ENCODE measurements at regions not wholly inside any gene's neighbourhood (a gene's known extent, or its start where the extent isn't known, plus 50 kb on each side); places are given as distances from the start of the nearest gene placed in this dataset.

DNA sequence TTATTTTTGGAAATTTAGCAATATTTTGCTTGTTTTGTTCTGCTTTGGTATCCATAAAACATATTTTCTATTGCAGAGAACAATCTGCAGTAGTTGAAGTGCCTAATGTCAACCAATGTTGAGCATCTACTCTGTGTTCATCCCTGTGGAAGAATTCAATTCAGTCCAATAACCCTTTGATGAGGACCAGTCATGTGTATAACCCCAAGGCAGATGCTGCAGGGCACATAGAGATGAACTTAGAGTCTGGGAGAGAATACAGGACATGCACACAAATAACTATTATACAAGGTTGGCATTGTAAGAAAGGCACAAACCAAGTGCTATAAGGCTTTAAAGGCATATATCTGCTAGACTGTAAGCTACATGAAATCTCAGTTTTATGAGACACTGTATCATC, 304.7 kb downstream of the LRIG3 start:
- no peaks in the 10 kb centered on the region for H3K9me2 ChIP-seq (replicated peaks; ENCODE audit: low read length)
- H3K79me2 ChIP-seq (ENCODE audit: low read length): no peaks in the 10 kb centered on the region
- ChIA-PET CTCF (no interaction called here), POLR2A (ENCODE audit: unreplicated experiment) (no interaction called here)
- no peaks in the 10 kb centered on the region for H4K20me1 ChIP-seq (ENCODE audit: low read length)
- no peaks in the 10 kb centered on the region for H3K36me3 ChIP-seq (ENCODE audit: low read depth, low read length)
- H3K9me3 ChIP-seq (ENCODE audit: low read length): no peaks in the 10 kb centered on the region
- DNase-seq (no peak), ATAC-seq (no peak)
- H3K27ac ChIP-seq (ENCODE audit: low read length): no peak overlapping the region
- H3K4me1 ChIP-seq (ENCODE audit: insufficient read depth, low read length): no peaks in the 10 kb centered on the region
- TF ChIP-seq EZH2phosphoT487 (IDR thresholded peaks at IDR 0.05; ENCODE audit: borderline replicate concordance, low read length) (no peak), EZH2 (IDR thresholded peaks at IDR 0.05; ENCODE audit: low read length, unreplicated experiment) (no peak)
- TF ChIP-seq, protein P1, sequence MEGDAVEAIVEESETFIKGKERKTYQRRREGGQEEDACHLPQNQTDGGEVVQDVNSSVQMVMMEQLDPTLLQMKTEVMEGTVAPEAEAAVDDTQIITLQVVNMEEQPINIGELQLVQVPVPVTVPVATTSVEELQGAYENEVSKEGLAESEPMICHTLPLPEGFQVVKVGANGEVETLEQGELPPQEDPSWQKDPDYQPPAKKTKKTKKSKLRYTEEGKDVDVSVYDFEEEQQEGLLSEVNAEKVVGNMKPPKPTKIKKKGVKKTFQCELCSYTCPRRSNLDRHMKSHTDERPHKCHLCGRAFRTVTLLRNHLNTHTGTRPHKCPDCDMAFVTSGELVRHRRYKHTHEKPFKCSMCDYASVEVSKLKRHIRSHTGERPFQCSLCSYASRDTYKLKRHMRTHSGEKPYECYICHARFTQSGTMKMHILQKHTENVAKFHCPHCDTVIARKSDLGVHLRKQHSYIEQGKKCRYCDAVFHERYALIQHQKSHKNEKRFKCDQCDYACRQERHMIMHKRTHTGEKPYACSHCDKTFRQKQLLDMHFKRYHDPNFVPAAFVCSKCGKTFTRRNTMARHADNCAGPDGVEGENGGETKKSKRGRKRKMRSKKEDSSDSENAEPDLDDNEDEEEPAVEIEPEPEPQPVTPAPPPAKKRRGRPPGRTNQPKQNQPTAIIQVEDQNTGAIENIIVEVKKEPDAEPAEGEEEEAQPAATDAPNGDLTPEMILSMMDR (conservative IDR thresholded peaks at IDR 0.05; ENCODE audit: low read depth, low read length): no peak
- no peak overlapping the region for H2AFZ ChIP-seq (ENCODE audit: low read length)
- H3K4me3 ChIP-seq (ENCODE audit: low read length): no peak overlapping the region
- no peak overlapping the region for H3K4me2 ChIP-seq (ENCODE audit: low read length)
- H3F3A ChIP-seq (ENCODE audit: low read length, unreplicated experiment): no peaks in the 10 kb centered on the region
- no peak overlapping the region for H3K9ac ChIP-seq (ENCODE audit: low read length)
- no peaks in the 10 kb centered on the region for H3K27me3 ChIP-seq (ENCODE audit: low read length)
- no TSS peak for BruUV-seq (replicated peaks)
- intact Hi-C loops (cut with micrococcal nuclease): no loop called here

DNA sequence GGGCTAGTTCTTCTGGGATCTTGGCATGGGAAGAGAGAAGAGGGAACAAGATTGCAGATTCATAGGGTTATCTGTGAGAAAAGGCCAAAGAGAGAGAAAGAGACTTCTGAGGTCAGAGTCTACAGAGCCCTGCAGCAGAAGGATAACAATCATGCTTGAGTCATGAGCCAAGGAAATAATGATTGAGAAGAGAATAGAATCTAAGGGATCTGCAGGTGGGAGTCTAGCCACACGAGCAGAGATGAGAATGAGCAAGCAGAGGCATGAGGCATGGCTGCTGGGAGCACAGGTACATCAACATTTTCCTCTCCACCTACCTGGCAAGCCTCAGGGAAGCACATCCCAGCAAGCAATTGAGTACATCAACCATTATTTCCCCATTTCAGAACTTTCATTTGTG, 303.7 kb downstream of the LRIG3 start:
- Histone ChIP-seq H3K4me2 (ENCODE audit: low read length) (no peak overlapping the region), H3K36me3 (ENCODE audit: low read depth, low read length) (no peaks in the 10 kb centered on the region), H3K27me3 (ENCODE audit: low read length) (no peaks in the 10 kb centered on the region), H3K4me3 (ENCODE audit: low read length) (no peak overlapping the region), H3K9me3 (ENCODE audit: low read length) (no peaks in the 10 kb centered on the region), H3K9ac (ENCODE audit: low read length) (no peak overlapping the region), H2AFZ (ENCODE audit: low read length) (no peak overlapping the region), H3K4me1 (ENCODE audit: insufficient read depth, low read length) (no peaks in the 10 kb centered on the region), H4K20me1 (ENCODE audit: low read length) (no peaks in the 10 kb centered on the region), H3K9me2 (replicated peaks; ENCODE audit: low read length) (no peaks in the 10 kb centered on the region), H3F3A (ENCODE audit: low read length, unreplicated experiment) (no peaks in the 10 kb centered on the region), H3K27ac (ENCODE audit: low read length) (no peak overlapping the region), H3K79me2 (ENCODE audit: low read length) (no peaks in the 10 kb centered on the region)
- ATAC-seq: no peak
- CTCF ChIA-PET: no interaction called here
- POLR2A ChIA-PET (ENCODE audit: unreplicated experiment): no interaction called here
- BruUV-seq (replicated peaks): no TSS peak
- no peak for TF ChIP-seq EZH2phosphoT487 (IDR thresholded peaks at IDR 0.05; ENCODE audit: borderline replicate concordance, low read length)
- TF ChIP-seq, protein P1 (conservative IDR thresholded peaks at IDR 0.05; ENCODE audit: low read depth, low read length): no peak
- TF ChIP-seq EZH2 (IDR thresholded peaks at IDR 0.05; ENCODE audit: low read length, unreplicated experiment): no peak
- DNase-seq: no peak
- intact Hi-C loops (cut with micrococcal nuclease): no loop called here

DNA sequence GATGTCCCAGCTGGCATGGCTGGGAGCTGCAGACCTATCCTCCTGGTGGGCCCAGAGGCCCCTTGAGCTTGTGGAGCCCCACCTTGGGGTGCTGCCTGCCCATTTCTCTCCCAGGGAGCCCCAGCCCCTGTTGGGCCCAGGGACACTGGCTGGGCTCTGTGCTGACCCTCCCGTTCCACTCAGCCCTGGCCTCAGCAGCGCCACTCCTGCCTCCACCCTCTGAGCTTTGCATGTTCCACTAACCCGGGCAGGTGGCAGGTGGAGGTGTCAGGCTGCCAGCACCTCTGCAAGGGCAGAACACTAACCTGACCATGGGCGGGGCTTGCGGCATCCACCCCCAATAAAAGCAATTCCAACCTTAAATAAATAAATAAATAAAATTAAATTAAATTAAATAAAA, 299.2 kb downstream of the LRIG3 start:
- ATAC-seq (no peak), DNase-seq (no peak)
- CTCF ChIA-PET: no interaction called here
- H3K4me1 ChIP-seq (ENCODE audit: insufficient read depth, low read length): no peaks in the 10 kb centered on the region
- no TSS peak for BruUV-seq (replicated peaks)
- H3K9me3 ChIP-seq (ENCODE audit: low read length): no peaks in the 10 kb centered on the region
- H3F3A ChIP-seq (ENCODE audit: low read length, unreplicated experiment): no peaks in the 10 kb centered on the region
- no peaks in the 10 kb centered on the region for H3K79me2 ChIP-seq (ENCODE audit: low read length)
- H4K20me1 ChIP-seq (ENCODE audit: low read length): no peaks in the 10 kb centered on the region
- no peak overlapping the region for H2AFZ ChIP-seq (ENCODE audit: low read length)
- TF ChIP-seq, protein P1 (conservative IDR thresholded peaks at IDR 0.05; ENCODE audit: low read depth, low read length): no peak
- TF ChIP-seq EZH2 (IDR thresholded peaks at IDR 0.05; ENCODE audit: low read length, unreplicated experiment) (no peak), EZH2phosphoT487 (IDR thresholded peaks at IDR 0.05; ENCODE audit: borderline replicate concordance, low read length) (no peak)
- no peak overlapping the region for H3K4me2 ChIP-seq (ENCODE audit: low read length)
- H3K27ac ChIP-seq (ENCODE audit: low read length): no peak overlapping the region
- no peak overlapping the region for H3K9ac ChIP-seq (ENCODE audit: low read length)
- H3K27me3 ChIP-seq (ENCODE audit: low read length): no peaks in the 10 kb centered on the region
- no peaks in the 10 kb centered on the region for H3K9me2 ChIP-seq (replicated peaks; ENCODE audit: low read length)
- no peaks in the 10 kb centered on the region for H3K36me3 ChIP-seq (ENCODE audit: low read depth, low read length)
- intact Hi-C loops (cut with micrococcal nuclease): no loop called here
- no peak overlapping the region for H3K4me3 ChIP-seq (ENCODE audit: low read length)
- POLR2A ChIA-PET (ENCODE audit: unreplicated experiment): no interaction called here
